GM13976 (cell line): ENCODE measurements at regions not wholly inside any gene's neighbourhood (a gene's known extent, or its start where the extent isn't known, plus 50 kb on each side); places are given as distances from the start of the nearest gene placed in this dataset.
"Not testable (repeated sequence)": the region's sequence is repeated elsewhere in the genome, so short reads cannot be mapped to it uniquely, and the experiment has no call there.

Source experiments
- DNase-seq: peaks from one replicate; pipeline ENCODE4 v3.0.0; 2012; ENCODE audit warnings: low spot score
- in situ Hi-C: fragments of 300-500 bp; cut with MboI; formaldehyde crosslinking; loops from one replicate; pipeline ENCODE4 v1.12.0; 2022; ENCODE audit warnings: low sequenced_read_pairs, mixed read lengths, inconsistent platforms; ENCODE audit not compliant: unreplicated experiment
- TF ChIP-seq, protein P1 (sequence below): IDR thresholded peaks from 2 replicates; pipeline ENCODE4 v1.5.1; 2012; ENCODE audit warnings: borderline replicate concordance, mild to moderate bottlenecking; ENCODE audit not compliant: insufficient read depth; ENCODE audit errors: extremely low read depth, missing control alignments, control extremely low read depth

DNA sequence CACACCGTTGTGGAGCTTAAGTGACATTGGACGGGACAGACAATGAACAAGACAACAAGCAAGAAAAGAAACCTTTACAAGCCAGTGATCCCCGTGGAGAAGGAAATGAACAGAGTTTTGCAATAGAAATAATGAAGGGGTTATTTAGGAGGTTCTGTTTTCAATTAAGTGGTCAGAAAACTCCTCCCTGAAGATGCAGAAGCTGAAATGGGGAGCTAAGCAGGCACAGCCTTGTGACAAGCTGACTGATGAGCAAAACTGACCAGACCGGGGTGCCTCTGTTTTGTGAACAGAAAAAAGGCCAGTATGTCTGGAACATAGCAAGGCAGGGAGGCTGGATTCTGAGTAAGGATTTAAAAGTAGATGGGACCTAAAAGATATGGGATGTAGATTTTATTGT, 299.8 kb upstream of the POM121L12 start:
- DNase-seq = no peak
- TF ChIP-seq, protein P1, sequence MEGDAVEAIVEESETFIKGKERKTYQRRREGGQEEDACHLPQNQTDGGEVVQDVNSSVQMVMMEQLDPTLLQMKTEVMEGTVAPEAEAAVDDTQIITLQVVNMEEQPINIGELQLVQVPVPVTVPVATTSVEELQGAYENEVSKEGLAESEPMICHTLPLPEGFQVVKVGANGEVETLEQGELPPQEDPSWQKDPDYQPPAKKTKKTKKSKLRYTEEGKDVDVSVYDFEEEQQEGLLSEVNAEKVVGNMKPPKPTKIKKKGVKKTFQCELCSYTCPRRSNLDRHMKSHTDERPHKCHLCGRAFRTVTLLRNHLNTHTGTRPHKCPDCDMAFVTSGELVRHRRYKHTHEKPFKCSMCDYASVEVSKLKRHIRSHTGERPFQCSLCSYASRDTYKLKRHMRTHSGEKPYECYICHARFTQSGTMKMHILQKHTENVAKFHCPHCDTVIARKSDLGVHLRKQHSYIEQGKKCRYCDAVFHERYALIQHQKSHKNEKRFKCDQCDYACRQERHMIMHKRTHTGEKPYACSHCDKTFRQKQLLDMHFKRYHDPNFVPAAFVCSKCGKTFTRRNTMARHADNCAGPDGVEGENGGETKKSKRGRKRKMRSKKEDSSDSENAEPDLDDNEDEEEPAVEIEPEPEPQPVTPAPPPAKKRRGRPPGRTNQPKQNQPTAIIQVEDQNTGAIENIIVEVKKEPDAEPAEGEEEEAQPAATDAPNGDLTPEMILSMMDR = no peak
- in situ Hi-C loops = no loop called here

DNA sequence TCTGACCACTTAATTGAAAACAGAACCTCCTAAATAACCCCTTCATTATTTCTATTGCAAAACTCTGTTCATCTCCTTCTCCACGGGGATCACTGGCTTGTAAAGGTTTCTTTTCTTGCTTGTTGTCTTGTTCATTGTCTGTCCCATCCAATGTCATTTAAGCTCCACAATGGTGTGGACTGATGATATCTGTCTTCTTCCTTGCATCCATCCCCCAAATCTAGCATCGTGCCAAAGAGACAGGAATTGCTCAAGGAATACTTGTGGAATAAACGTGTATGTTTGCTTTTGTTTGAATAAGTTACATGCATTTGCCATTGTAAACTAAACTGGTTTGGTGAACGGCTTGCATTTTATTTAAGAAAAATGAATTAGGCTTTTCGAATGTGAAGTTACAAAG, 306.8 kb upstream of the POM121L12 start:
- in situ Hi-C loops, DNase-seq: not testable (repeated sequence)

DNA sequence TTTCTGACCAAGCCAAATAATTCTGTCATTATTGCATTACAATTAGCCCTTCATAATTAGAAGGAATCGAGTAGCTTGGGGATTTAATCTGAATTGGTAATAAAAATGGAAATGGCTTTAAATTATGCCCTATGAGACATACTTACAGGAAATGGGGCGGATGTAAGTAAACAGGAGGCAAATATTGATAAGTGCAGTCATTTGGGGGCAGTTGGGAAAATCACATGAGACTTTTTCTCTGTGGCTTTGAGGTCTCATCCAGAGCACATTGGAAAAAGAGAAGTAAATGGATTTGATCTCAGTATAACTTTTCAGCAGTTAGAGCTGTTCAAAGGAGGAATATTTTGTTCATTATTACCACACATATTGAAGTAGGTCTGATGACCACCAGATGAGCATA, 307.8 kb upstream of the POM121L12 start:
- TF ChIP-seq, protein P1 = no peak
- in situ Hi-C loops = no loop called here
- DNase-seq = no peak

DNA sequence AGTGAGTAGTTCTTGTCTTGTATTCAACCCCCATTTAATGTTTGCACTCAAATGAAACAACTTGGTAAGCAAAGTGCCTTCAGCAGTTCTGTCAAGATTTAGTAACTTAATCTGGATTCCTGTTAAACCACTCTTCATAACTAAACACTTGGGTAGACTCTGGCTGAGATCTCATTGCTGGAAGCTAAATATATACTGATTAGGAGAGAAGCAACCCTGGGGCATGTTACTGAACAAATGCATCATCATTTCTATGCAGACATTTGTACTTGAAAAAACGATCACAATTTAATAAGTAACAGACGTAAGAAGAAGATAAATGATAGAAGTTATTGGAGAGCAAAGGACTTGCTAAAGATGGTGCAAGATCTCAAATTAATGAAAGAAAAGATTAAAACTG, 308.4 kb upstream of the POM121L12 start:
- DNase-seq = no peak
- TF ChIP-seq, protein P1 = no peak
- in situ Hi-C loops = no loop called here

DNA sequence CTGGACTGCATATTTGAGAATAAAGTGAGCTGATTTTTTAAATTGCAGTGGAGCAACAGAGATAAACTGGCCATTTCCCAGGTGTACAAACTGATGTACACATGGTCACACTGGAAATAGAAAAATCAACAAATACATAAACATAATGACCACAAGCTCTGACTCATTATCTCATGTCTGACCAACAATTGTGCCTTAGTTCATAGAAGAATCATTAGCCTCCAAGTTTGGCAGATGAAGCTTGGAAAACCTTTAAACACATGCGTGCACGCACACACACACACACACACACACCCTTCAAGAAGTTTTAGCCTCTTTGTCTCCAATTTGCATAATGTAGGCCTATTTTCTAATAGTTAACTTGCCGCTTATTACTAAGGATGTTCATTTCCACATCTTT, 308.9 kb upstream of the POM121L12 start:
- in situ Hi-C loops = no loop called here
- TF ChIP-seq, protein P1 = no peak
- no peak for DNase-seq

DNA sequence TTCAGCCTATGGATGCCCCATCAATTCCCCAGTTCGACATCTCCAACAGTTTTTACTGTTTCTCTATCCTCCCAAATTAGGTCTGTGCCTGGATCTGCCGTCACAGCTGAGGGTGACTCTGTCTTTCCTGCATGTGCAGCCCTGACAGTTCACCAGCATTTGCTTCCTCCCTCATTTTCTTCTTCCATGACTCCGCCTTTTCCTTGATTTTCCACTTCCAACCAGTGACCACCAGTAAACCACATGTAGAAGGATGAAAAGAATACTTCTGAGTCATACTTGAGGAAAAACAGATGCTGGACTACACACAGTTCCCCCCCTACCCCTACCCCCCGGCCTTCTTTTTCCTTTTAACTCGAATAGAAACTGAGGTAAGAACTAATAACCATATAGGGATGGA, 311.8 kb upstream of the POM121L12 start:
- in situ Hi-C loops = no loop called here
- TF ChIP-seq, protein P1 = no peak
- no peak for DNase-seq

DNA sequence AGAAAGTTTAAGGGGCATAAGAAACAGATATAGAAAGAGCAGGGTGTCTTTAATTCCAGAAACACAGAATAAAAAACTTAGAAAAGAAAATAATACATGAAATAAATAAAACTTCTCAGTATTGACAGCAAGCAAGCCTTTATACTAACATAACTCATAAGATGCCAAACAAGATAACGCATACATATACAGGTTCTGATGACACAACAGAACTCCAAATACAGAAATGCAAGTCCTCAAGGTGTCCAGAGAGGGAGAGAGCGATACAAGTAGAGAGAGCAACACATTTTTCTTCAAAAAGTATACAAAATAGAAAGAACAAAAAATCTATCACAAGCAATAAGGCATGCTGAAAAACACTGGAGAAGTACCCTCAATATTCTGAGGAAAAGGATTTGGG, 314.6 kb upstream of the POM121L12 start:
- TF ChIP-seq, protein P1 = no peak
- in situ Hi-C loops = no loop called here
- DNase-seq = no peak
